HCT116 (cell line): ENCODE measurements at regions not wholly inside any gene's neighbourhood (a gene's known extent, or its start where the extent isn't known, plus 50 kb on each side); places are given as distances from the start of the nearest gene placed in this dataset.

Source experiments
- ATAC-seq: fragments of 200-7000 bp; cut with Tn5 transposase; 2 replicates; pipeline ENCODE4 v1.9.1; 2020; ENCODE audit warnings: mild to moderate bottlenecking, moderate library complexity
- BruUV-seq: library from RNA; stranded (reverse); fragments of 400-500 nt; replicated peaks from 2 replicates; lab custom pipeline; 2021; lab: Mats Ljungman, UMichigan
- CTCF ChIA-PET: fragments of 300-600 bp; sonication (Branson Sonifier 250); formaldehyde crosslinking; loops from one replicate; lab custom pipeline; 2021; ENCODE audit warnings: antibody characterized with exemption; lab: Charles Lee
- POLR2A ChIA-PET: fragments of 300-600, 350-600 bp; sonication (Branson Sonifier 250); formaldehyde crosslinking; loops from one replicate; lab custom pipeline; 2021; ENCODE audit warnings: antibody characterized with exemption; lab: Charles Lee
- RAD21 ChIA-PET, 2 experiments: fragments of 300-600 bp; sonication (Branson Sonifier 250); formaldehyde crosslinking; loops; one replicate each; lab custom pipeline; 2023; ENCODE audit warnings: low total read pairs in 2 of 2; ENCODE audit not compliant: uncharacterized antibody in 2 of 2, unreplicated experiment in 2 of 2, low non-redundant PET in 1 of 2; lab: Charles Lee
- DNase-seq: peaks from one replicate; pipeline ENCODE4 v3.0.0-alpha.2; 2010; ENCODE audit warnings: low read depth, low spot score
- H2AFZ ChIP-seq: fragments of 200-600 bp; shearing (Covaris generic), sonication (generic); 2 replicates; pipeline ENCODE4 v1.6.1; 2017; ENCODE audit warnings: low read depth, mixed run types, mixed read lengths, antibody characterized with exemption, low read length; ENCODE audit not compliant: poor library complexity, severe bottlenecking
- H3K27ac ChIP-seq: 2 replicates; pipeline ENCODE4 v1.5.1; 2012; ENCODE audit warnings: low read depth, low read length
- H3K27me3 ChIP-seq: fragments of 200-600 bp; sonication (generic); 2 replicates; pipeline ENCODE4 v1.6.1; 2016; ENCODE audit warnings: mixed run types, low read length, mixed read lengths; ENCODE audit not compliant: insufficient read depth
- H3K36me3 ChIP-seq, 2 experiments: fragments of 200-500 bp in 1 of 2; fragments of 200-600 bp in 1 of 2; sonication (Bioruptor generic) in 1 of 2; sonication (generic) in 1 of 2; 2 replicates each; pipeline versions ENCODE4 v1.5.1 to v1.6.1; 2014 to 2016; ENCODE audit warnings: low read length in 2 of 2, inconsistent platforms in 1 of 2, mixed read lengths in 1 of 2, mixed run types in 1 of 2; ENCODE audit not compliant: insufficient read depth in 2 of 2, control insufficient read depth in 1 of 2
- H3K4me1 ChIP-seq, 2 experiments: fragments of 200-600 bp in 1 of 2; sonication (generic) in 1 of 2; 2 replicates each; pipeline versions ENCODE4 v1.5.1 to v1.6.1; 2012 to 2017; ENCODE audit warnings: low read length in 2 of 2, inconsistent platforms in 1 of 2, mild to moderate bottlenecking in 1 of 2, mixed read lengths in 1 of 2, mixed run types in 1 of 2, moderate library complexity in 1 of 2; ENCODE audit not compliant: insufficient read depth in 2 of 2, control insufficient read depth in 1 of 2
- H3K4me2 ChIP-seq: fragments of 200-600 bp; sonication (generic); 2 replicates; pipeline ENCODE4 v1.6.1; 2017; ENCODE audit warnings: mixed run types, low read length, mixed read lengths
- H3K4me3 ChIP-seq, 2 experiments: fragments of 200-600 bp in 1 of 2; sonication (generic) in 1 of 2; replicated peaks in 1 of 2; 2 replicates each; pipeline ENCODE4 v1.5.1; 2011 to 2016; ENCODE audit warnings: low read length in 2 of 2, control low read depth in 1 of 2, low read depth in 1 of 2, mild to moderate bottlenecking in 1 of 2, mixed read lengths in 1 of 2, mixed run types in 1 of 2
- H3K79me2 ChIP-seq: fragments of 200-600 bp; sonication (generic); 2 replicates; pipeline ENCODE4 v1.6.1; 2017; ENCODE audit warnings: mild to moderate bottlenecking, mixed run types, low read length, moderate library complexity, mixed read lengths; ENCODE audit not compliant: insufficient read depth
- H3K9ac ChIP-seq: fragments of 200-600 bp; sonication (generic); 2 replicates; pipeline ENCODE4 v1.6.1; 2016; ENCODE audit warnings: low read length, mixed read lengths
- H3K9me2 ChIP-seq: fragments of 200-600 bp; sonication (generic), shearing (Covaris generic); 2 replicates; pipeline ENCODE4 v1.6.1; 2017; ENCODE audit warnings: mixed run types, mild to moderate bottlenecking, moderate library complexity; ENCODE audit not compliant: insufficient read depth
- H3K9me3 ChIP-seq, 2 experiments: fragments of 200-500 bp in 1 of 2; fragments of 200-600 bp in 1 of 2; sonication (Bioruptor generic) in 1 of 2; sonication (generic) in 1 of 2; 2 replicates each; pipeline ENCODE4 v1.6.1; 2014 to 2017; ENCODE audit warnings: low read length in 2 of 2, mixed read lengths in 2 of 2, inconsistent platforms in 1 of 2, low read depth in 1 of 2, mild to moderate bottlenecking in 1 of 2, mixed run types in 1 of 2, moderate library complexity in 1 of 2; ENCODE audit not compliant: control insufficient read depth in 1 of 2, insufficient read depth in 1 of 2
- H4K20me1 ChIP-seq: fragments of 200-600 bp; sonication (generic), shearing (Covaris generic); 2 replicates; pipeline ENCODE4 v1.6.1; 2017; ENCODE audit warnings: mixed run types, mild to moderate bottlenecking, moderate library complexity; ENCODE audit not compliant: insufficient read depth
- ATF3 ChIP-seq: IDR thresholded peaks from 2 replicates; pipeline ENCODE4 v1.6.1; 2012
- CBX3 ChIP-seq: IDR thresholded peaks from 2 replicates; pipeline ENCODE4 v1.6.1; 2012; ENCODE audit warnings: low read depth
- ELF1 ChIP-seq: IDR thresholded peaks from 2 replicates; pipeline ENCODE4 v1.6.1; 2012; ENCODE audit warnings: low read depth, borderline replicate concordance
- EZH2phosphoT487 ChIP-seq: fragments of 200-600 bp; IDR thresholded peaks from 2 replicates; pipeline ENCODE4 v1.6.1; 2018; ENCODE audit warnings: antibody characterized with exemption, borderline replicate concordance
- FOSL1 ChIP-seq: IDR thresholded peaks from 2 replicates; pipeline ENCODE4 v1.6.1; 2012; ENCODE audit warnings: low read depth
- JUND ChIP-seq: IDR thresholded peaks from 2 replicates; pipeline ENCODE4 v1.6.1; 2012
- MAX ChIP-seq: IDR thresholded peaks from 2 replicates; pipeline ENCODE4 v1.6.1; 2012
- POLR2A ChIP-seq: IDR thresholded peaks from 2 replicates; pipeline ENCODE4 v1.7.0; 2011; ENCODE audit warnings: borderline replicate concordance; ENCODE audit not compliant: insufficient read depth, insufficient read length; ENCODE audit errors: extremely low read depth
- SP1 ChIP-seq: IDR thresholded peaks from 2 replicates; pipeline ENCODE4 v1.6.1; 2012; ENCODE audit warnings: low read depth
- SRF ChIP-seq: IDR thresholded peaks from 2 replicates; pipeline ENCODE4 v1.6.1; 2012; ENCODE audit warnings: low read depth
- TCF7L2 ChIP-seq: IDR thresholded peaks from 2 replicates; pipeline ENCODE4 v1.7.0; 2011; ENCODE audit warnings: borderline replicate concordance, inconsistent platforms; ENCODE audit not compliant: insufficient read depth, insufficient read length; ENCODE audit errors: extremely low read depth
- ZBTB33 ChIP-seq: IDR thresholded peaks from 2 replicates; pipeline ENCODE4 v1.6.1; 2011; ENCODE audit warnings: mild to moderate bottlenecking, low read length, moderate library complexity; ENCODE audit not compliant: insufficient replicate concordance; ENCODE audit errors: extremely low read depth
- ZFX ChIP-seq: fragments of 450-650 bp; IDR thresholded peaks from 2 replicates; pipeline ENCODE4 v1.6.1; 2017
- ZNF274 ChIP-seq: fragments of 200-500 bp; sonication (Bioruptor generic); IDR thresholded peaks from 2 replicates; pipeline ENCODE4 v1.6.1; 2014; ENCODE audit warnings: mild to moderate bottlenecking, low read depth, low read length, inconsistent platforms
- intact Hi-C: fragments of 100-400 bp; cut with micrococcal nuclease; formaldehyde crosslinking; loops from 2 replicates; pipeline ENCODE4 v1.10.0; 2022

DNA sequence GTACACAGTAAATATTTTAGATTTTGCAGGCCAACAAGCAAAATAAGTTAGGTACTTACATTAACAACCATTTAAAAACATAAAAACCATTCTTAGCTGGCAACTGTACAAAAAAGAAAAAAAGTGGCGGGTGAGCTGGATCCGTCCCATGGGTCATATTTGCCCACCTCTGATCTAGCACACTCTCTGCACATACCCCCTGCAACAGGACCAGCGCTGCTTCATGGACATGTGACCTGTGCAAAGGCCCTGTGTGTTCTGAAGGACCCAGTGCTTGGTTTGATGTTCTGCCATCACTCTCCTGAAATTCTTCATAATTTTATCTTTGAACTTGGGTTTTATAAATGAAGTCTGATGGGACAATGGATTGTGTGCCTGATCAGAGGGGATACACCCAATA, 72.5 kb upstream of the ACAN start:
- Histone ChIP-seq H3K79me2 (no peaks in the 10 kb centered on the region), H3K9me2 (no peaks in the 10 kb centered on the region), H3K27me3 (peaks cover 29% of the 10 kb centered on the region), H4K20me1 (no peaks in the 10 kb centered on the region), H3K4me2 (no peak overlapping the region), H3K9ac (no peak overlapping the region), H3K36me3 (no peaks in the 10 kb centered on the region), H2AFZ (no peak overlapping the region), H3K4me3 (no peak overlapping the region), H3K27ac (no peak overlapping the region), H3K4me1 (no peaks in the 10 kb centered on the region), H3K9me3 (no peaks in the 10 kb centered on the region)
- ATAC-seq (no peak), DNase-seq (no peak)
- ChIA-PET RAD21 (no interaction called here), CTCF (no interaction called here), POLR2A (no interaction called here)
- no TSS peak for BruUV-seq
- intact Hi-C loops: no loop called here
- TF ChIP-seq ELF1 (no peak), SRF (no peak), EZH2phosphoT487 (no peak), POLR2A (no peak), ATF3 (no peak), CBX3 (no peak), FOSL1 (no peak), ZNF274 (no peak)

GRCh38 chr15:88735212-88735611, 68.0 kb upstream of the ACAN start:
- no peak overlapping the region for H3K4me2 ChIP-seq
- H3K36me3 ChIP-seq: no peaks in the 10 kb centered on the region
- H3K9ac ChIP-seq: no peak overlapping the region
- TF ChIP-seq JUND (no peak), TCF7L2 (no peak), SRF (no peak), ZFX (no peak), ZBTB33 (no peak), MAX (no peak), CBX3 (no peak), SP1 (no peak)
- H3K79me2 ChIP-seq: no peaks in the 10 kb centered on the region
- H3K9me3 ChIP-seq: no peaks in the 10 kb centered on the region
- no TSS peak for BruUV-seq
- H4K20me1 ChIP-seq: no peaks in the 10 kb centered on the region
- ATAC-seq: no peak
- POLR2A ChIA-PET: no interaction called here
- no peak for DNase-seq
- H3K27ac ChIP-seq: no peak overlapping the region
- H3K27me3 ChIP-seq: peaks cover 28% of the 10 kb centered on the region; the same call in 1 of the 2 replicates
- H3K4me3 ChIP-seq: no peak overlapping the region
- RAD21 ChIA-PET: no interaction called here
- CTCF ChIA-PET: no interaction called here
- intact Hi-C loops: no loop called here
- H2AFZ ChIP-seq: no peak overlapping the region
- H3K4me1 ChIP-seq: no peaks in the 10 kb centered on the region
- no peaks in the 10 kb centered on the region for H3K9me2 ChIP-seq
